HCT116 (cell line): ENCODE measurements at regions not wholly inside any gene's neighbourhood (a gene's known extent, or its start where the extent isn't known, plus 50 kb on each side); places are given as distances from the start of the nearest gene placed in this dataset.

Experiments
- ATAC-seq: fragments of 200-7000 bp; cut with Tn5 transposase; 2 replicates; pipeline ENCODE4 v1.9.1; 2020; ENCODE audit warnings: mild to moderate bottlenecking, moderate library complexity
- BruUV-seq: library from RNA; stranded (reverse); fragments of 400-500 nt; replicated peaks from 2 replicates; lab custom pipeline; 2021; lab: Mats Ljungman, UMichigan
- CTCF ChIA-PET: fragments of 300-600 bp; sonication (Branson Sonifier 250); formaldehyde crosslinking; loops from one replicate; lab custom pipeline; 2021; ENCODE audit warnings: antibody characterized with exemption; lab: Charles Lee
- POLR2A ChIA-PET: fragments of 300-600, 350-600 bp; sonication (Branson Sonifier 250); formaldehyde crosslinking; loops from one replicate; lab custom pipeline; 2021; ENCODE audit warnings: antibody characterized with exemption; lab: Charles Lee
- RAD21 ChIA-PET, 2 experiments: fragments of 300-600 bp; sonication (Branson Sonifier 250); formaldehyde crosslinking; loops; one replicate each; lab custom pipeline; 2023; ENCODE audit warnings: low total read pairs in 2 of 2; ENCODE audit not compliant: uncharacterized antibody in 2 of 2, unreplicated experiment in 2 of 2, low non-redundant PET in 1 of 2; lab: Charles Lee
- DNase-seq: peaks from one replicate; pipeline ENCODE4 v3.0.0-alpha.2; 2010; ENCODE audit warnings: low read depth, low spot score
- H2AFZ ChIP-seq: fragments of 200-600 bp; shearing (Covaris generic), sonication (generic); 2 replicates; pipeline ENCODE4 v1.6.1; 2017; ENCODE audit warnings: low read depth, mixed run types, mixed read lengths, antibody characterized with exemption, low read length; ENCODE audit not compliant: poor library complexity, severe bottlenecking
- H3K27ac ChIP-seq: 2 replicates; pipeline ENCODE4 v1.5.1; 2012; ENCODE audit warnings: low read depth, low read length
- H3K27me3 ChIP-seq: fragments of 200-600 bp; sonication (generic); 2 replicates; pipeline ENCODE4 v1.6.1; 2016; ENCODE audit warnings: mixed run types, low read length, mixed read lengths; ENCODE audit not compliant: insufficient read depth
- H3K36me3 ChIP-seq, 2 experiments: fragments of 200-500 bp in 1 of 2; fragments of 200-600 bp in 1 of 2; sonication (Bioruptor generic) in 1 of 2; sonication (generic) in 1 of 2; 2 replicates each; pipeline versions ENCODE4 v1.5.1 to v1.6.1; 2014 to 2016; ENCODE audit warnings: low read length in 2 of 2, inconsistent platforms in 1 of 2, mixed read lengths in 1 of 2, mixed run types in 1 of 2; ENCODE audit not compliant: insufficient read depth in 2 of 2, control insufficient read depth in 1 of 2
- H3K4me1 ChIP-seq, 2 experiments: fragments of 200-600 bp in 1 of 2; sonication (generic) in 1 of 2; 2 replicates each; pipeline versions ENCODE4 v1.5.1 to v1.6.1; 2012 to 2017; ENCODE audit warnings: low read length in 2 of 2, inconsistent platforms in 1 of 2, mild to moderate bottlenecking in 1 of 2, mixed read lengths in 1 of 2, mixed run types in 1 of 2, moderate library complexity in 1 of 2; ENCODE audit not compliant: insufficient read depth in 2 of 2, control insufficient read depth in 1 of 2
- H3K4me2 ChIP-seq: fragments of 200-600 bp; sonication (generic); 2 replicates; pipeline ENCODE4 v1.6.1; 2017; ENCODE audit warnings: mixed run types, low read length, mixed read lengths
- H3K4me3 ChIP-seq, 2 experiments: fragments of 200-600 bp in 1 of 2; sonication (generic) in 1 of 2; replicated peaks in 1 of 2; 2 replicates each; pipeline ENCODE4 v1.5.1; 2011 to 2016; ENCODE audit warnings: low read length in 2 of 2, control low read depth in 1 of 2, low read depth in 1 of 2, mild to moderate bottlenecking in 1 of 2, mixed read lengths in 1 of 2, mixed run types in 1 of 2
- H3K79me2 ChIP-seq: fragments of 200-600 bp; sonication (generic); 2 replicates; pipeline ENCODE4 v1.6.1; 2017; ENCODE audit warnings: mild to moderate bottlenecking, mixed run types, low read length, moderate library complexity, mixed read lengths; ENCODE audit not compliant: insufficient read depth
- H3K9ac ChIP-seq: fragments of 200-600 bp; sonication (generic); 2 replicates; pipeline ENCODE4 v1.6.1; 2016; ENCODE audit warnings: low read length, mixed read lengths
- H3K9me2 ChIP-seq: fragments of 200-600 bp; sonication (generic), shearing (Covaris generic); 2 replicates; pipeline ENCODE4 v1.6.1; 2017; ENCODE audit warnings: mixed run types, mild to moderate bottlenecking, moderate library complexity; ENCODE audit not compliant: insufficient read depth
- H3K9me3 ChIP-seq, 2 experiments: fragments of 200-500 bp in 1 of 2; fragments of 200-600 bp in 1 of 2; sonication (Bioruptor generic) in 1 of 2; sonication (generic) in 1 of 2; 2 replicates each; pipeline ENCODE4 v1.6.1; 2014 to 2017; ENCODE audit warnings: low read length in 2 of 2, mixed read lengths in 2 of 2, inconsistent platforms in 1 of 2, low read depth in 1 of 2, mild to moderate bottlenecking in 1 of 2, mixed run types in 1 of 2, moderate library complexity in 1 of 2; ENCODE audit not compliant: control insufficient read depth in 1 of 2, insufficient read depth in 1 of 2
- H4K20me1 ChIP-seq: fragments of 200-600 bp; sonication (generic), shearing (Covaris generic); 2 replicates; pipeline ENCODE4 v1.6.1; 2017; ENCODE audit warnings: mixed run types, mild to moderate bottlenecking, moderate library complexity; ENCODE audit not compliant: insufficient read depth
- CBX3 ChIP-seq: IDR thresholded peaks from 2 replicates; pipeline ENCODE4 v1.6.1; 2012; ENCODE audit warnings: low read depth
- EGR1 ChIP-seq: IDR thresholded peaks from 2 replicates; pipeline ENCODE4 v1.6.1; 2012; ENCODE audit warnings: low read depth
- ELF1 ChIP-seq: IDR thresholded peaks from 2 replicates; pipeline ENCODE4 v1.6.1; 2012; ENCODE audit warnings: low read depth, borderline replicate concordance
- EZH2 ChIP-seq: fragments of 200-600 bp; sonication (generic); IDR thresholded peaks from 2 replicates; pipeline ENCODE4 v1.6.1; 2017; ENCODE audit warnings: antibody characterized with exemption, mixed run types
- FOSL1 ChIP-seq: IDR thresholded peaks from 2 replicates; pipeline ENCODE4 v1.6.1; 2012; ENCODE audit warnings: low read depth
- JUND ChIP-seq: IDR thresholded peaks from 2 replicates; pipeline ENCODE4 v1.6.1; 2012
- POLR2A ChIP-seq: IDR thresholded peaks from 2 replicates; pipeline ENCODE4 v1.7.0; 2011; ENCODE audit warnings: borderline replicate concordance; ENCODE audit not compliant: insufficient read depth, insufficient read length; ENCODE audit errors: extremely low read depth
- RAD21 ChIP-seq: IDR thresholded peaks from 2 replicates; pipeline ENCODE4 v1.6.1; 2012; ENCODE audit warnings: low read depth, mild to moderate bottlenecking
- SIN3A ChIP-seq: IDR thresholded peaks from 2 replicates; pipeline ENCODE4 v1.6.1; 2012; ENCODE audit warnings: low read depth
- SP1 ChIP-seq: IDR thresholded peaks from 2 replicates; pipeline ENCODE4 v1.6.1; 2012; ENCODE audit warnings: low read depth
- TCF7L2 ChIP-seq: IDR thresholded peaks from 2 replicates; pipeline ENCODE4 v1.7.0; 2011; ENCODE audit warnings: borderline replicate concordance, inconsistent platforms; ENCODE audit not compliant: insufficient read depth, insufficient read length; ENCODE audit errors: extremely low read depth
- YY1 ChIP-seq: IDR thresholded peaks from 2 replicates; pipeline ENCODE4 v1.6.1; 2011; ENCODE audit warnings: low read length, low read depth, moderate library complexity, mild to moderate bottlenecking; ENCODE audit not compliant: insufficient replicate concordance; ENCODE audit errors: extremely low read depth
- ZFX ChIP-seq: fragments of 450-650 bp; IDR thresholded peaks from 2 replicates; pipeline ENCODE4 v1.6.1; 2017
- ZNF274 ChIP-seq: fragments of 200-500 bp; sonication (Bioruptor generic); IDR thresholded peaks from 2 replicates; pipeline ENCODE4 v1.6.1; 2014; ENCODE audit warnings: mild to moderate bottlenecking, low read depth, low read length, inconsistent platforms
- intact Hi-C: fragments of 100-400 bp; cut with micrococcal nuclease; formaldehyde crosslinking; loops from 2 replicates; pipeline ENCODE4 v1.10.0; 2022
- TF ChIP-seq, protein P1 (sequence below), 3 experiments: fragments of 200-600 bp in 1 of 3; sonication (generic) in 1 of 3; IDR thresholded peaks in 2 of 3; conservative IDR thresholded peaks in 1 of 3; 2 replicates each; pipeline ENCODE4 v1.5.1; 2012 to 2017; ENCODE audit warnings: low read depth in 2 of 3, low read length in 2 of 3, antibody characterized with exemption in 1 of 3, borderline replicate concordance in 1 of 3, control low read depth in 1 of 3, mild to moderate bottlenecking in 1 of 3, mixed read lengths in 1 of 3, mixed run types in 1 of 3, moderate library complexity in 1 of 3; ENCODE audit not compliant: insufficient read depth in 1 of 3
- TF ChIP-seq, protein P2 (sequence below): IDR thresholded peaks from 2 replicates; pipeline ENCODE4 v1.6.1; 2012; ENCODE audit warnings: low read depth
- TF ChIP-seq, protein P3 (sequence below): IDR thresholded peaks from 2 replicates; pipeline ENCODE4 v1.6.1; 2012
- TF ChIP-seq, protein P4 (sequence below): IDR thresholded peaks from 2 replicates; pipeline ENCODE4 v1.6.1; 2012
- TF ChIP-seq, protein P5 (sequence below): IDR thresholded peaks from 2 replicates; pipeline ENCODE4 v1.6.1; 2011; ENCODE audit warnings: mild to moderate bottlenecking, low read length, moderate library complexity; ENCODE audit not compliant: insufficient replicate concordance; ENCODE audit errors: extremely low read depth

DNA sequence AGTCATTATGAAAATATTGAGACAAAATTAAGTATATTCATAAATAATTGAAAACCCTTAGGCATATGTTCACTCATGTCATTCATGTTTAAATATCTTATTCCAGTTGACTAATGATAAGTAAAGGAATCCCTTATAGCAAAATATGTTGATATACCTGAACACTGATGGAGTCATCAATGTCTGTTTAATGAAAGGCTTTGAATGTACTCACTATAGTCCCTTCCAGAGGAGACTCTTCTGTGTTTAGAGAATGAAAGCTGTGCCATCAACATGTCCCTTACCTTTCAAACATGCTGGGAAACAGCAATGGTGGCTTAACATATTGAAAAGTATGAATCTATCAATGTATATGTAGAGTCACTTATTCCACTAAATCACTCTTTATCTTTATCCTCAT, 242.9 kb downstream of the KCNJ3 start:
- no TSS peak for BruUV-seq
- CTCF ChIA-PET: no interaction called here

More for the DNA sequence above, 242.9 kb downstream of the KCNJ3 start:
- H3K4me3 ChIP-seq: no peak overlapping the region
- H3K9ac ChIP-seq: no peak overlapping the region
- no peak for DNase-seq
- H3K79me2 ChIP-seq: no peaks in the 10 kb centered on the region
- no peak overlapping the region for H2AFZ ChIP-seq
- no peak for ATAC-seq
- no peaks in the 10 kb centered on the region for H3K9me2 ChIP-seq
- no peak overlapping the region for H3K27ac ChIP-seq
- no peak for TF ChIP-seq JUND
- TF ChIP-seq POLR2A: no peak
- no peak for TF ChIP-seq CBX3
- TF ChIP-seq, protein P1, sequence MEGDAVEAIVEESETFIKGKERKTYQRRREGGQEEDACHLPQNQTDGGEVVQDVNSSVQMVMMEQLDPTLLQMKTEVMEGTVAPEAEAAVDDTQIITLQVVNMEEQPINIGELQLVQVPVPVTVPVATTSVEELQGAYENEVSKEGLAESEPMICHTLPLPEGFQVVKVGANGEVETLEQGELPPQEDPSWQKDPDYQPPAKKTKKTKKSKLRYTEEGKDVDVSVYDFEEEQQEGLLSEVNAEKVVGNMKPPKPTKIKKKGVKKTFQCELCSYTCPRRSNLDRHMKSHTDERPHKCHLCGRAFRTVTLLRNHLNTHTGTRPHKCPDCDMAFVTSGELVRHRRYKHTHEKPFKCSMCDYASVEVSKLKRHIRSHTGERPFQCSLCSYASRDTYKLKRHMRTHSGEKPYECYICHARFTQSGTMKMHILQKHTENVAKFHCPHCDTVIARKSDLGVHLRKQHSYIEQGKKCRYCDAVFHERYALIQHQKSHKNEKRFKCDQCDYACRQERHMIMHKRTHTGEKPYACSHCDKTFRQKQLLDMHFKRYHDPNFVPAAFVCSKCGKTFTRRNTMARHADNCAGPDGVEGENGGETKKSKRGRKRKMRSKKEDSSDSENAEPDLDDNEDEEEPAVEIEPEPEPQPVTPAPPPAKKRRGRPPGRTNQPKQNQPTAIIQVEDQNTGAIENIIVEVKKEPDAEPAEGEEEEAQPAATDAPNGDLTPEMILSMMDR (IDR thresholded peaks at IDR 0.05 in 2 of 3, conservative IDR thresholded peaks at IDR 0.05 in 1 of 3; ENCODE audit: borderline replicate concordance in 1 of 3, insufficient read depth in 1 of 3, low read depth in 2 of 3, low read length in 2 of 3): no peak
- TF ChIP-seq, protein P2, sequence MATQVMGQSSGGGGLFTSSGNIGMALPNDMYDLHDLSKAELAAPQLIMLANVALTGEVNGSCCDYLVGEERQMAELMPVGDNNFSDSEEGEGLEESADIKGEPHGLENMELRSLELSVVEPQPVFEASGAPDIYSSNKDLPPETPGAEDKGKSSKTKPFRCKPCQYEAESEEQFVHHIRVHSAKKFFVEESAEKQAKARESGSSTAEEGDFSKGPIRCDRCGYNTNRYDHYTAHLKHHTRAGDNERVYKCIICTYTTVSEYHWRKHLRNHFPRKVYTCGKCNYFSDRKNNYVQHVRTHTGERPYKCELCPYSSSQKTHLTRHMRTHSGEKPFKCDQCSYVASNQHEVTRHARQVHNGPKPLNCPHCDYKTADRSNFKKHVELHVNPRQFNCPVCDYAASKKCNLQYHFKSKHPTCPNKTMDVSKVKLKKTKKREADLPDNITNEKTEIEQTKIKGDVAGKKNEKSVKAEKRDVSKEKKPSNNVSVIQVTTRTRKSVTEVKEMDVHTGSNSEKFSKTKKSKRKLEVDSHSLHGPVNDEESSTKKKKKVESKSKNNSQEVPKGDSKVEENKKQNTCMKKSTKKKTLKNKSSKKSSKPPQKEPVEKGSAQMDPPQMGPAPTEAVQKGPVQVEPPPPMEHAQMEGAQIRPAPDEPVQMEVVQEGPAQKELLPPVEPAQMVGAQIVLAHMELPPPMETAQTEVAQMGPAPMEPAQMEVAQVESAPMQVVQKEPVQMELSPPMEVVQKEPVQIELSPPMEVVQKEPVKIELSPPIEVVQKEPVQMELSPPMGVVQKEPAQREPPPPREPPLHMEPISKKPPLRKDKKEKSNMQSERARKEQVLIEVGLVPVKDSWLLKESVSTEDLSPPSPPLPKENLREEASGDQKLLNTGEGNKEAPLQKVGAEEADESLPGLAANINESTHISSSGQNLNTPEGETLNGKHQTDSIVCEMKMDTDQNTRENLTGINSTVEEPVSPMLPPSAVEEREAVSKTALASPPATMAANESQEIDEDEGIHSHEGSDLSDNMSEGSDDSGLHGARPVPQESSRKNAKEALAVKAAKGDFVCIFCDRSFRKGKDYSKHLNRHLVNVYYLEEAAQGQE: no peak
- TF ChIP-seq, protein P3, sequence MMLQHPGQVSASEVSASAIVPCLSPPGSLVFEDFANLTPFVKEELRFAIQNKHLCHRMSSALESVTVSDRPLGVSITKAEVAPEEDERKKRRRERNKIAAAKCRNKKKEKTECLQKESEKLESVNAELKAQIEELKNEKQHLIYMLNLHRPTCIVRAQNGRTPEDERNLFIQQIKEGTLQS: no peak
- no peak for TF ChIP-seq TCF7L2
- TF ChIP-seq RAD21: no peak
- TF ChIP-seq ZFX: no peak
- TF ChIP-seq, protein P4, sequence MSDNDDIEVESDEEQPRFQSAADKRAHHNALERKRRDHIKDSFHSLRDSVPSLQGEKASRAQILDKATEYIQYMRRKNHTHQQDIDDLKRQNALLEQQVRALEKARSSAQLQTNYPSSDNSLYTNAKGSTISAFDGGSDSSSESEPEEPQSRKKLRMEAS: no peak
- TF ChIP-seq FOSL1: no peak
- TF ChIP-seq SIN3A: no peak
- no peak for TF ChIP-seq YY1
- no peak for TF ChIP-seq ELF1
- no peak for TF ChIP-seq EZH2
- TF ChIP-seq, protein P5, sequence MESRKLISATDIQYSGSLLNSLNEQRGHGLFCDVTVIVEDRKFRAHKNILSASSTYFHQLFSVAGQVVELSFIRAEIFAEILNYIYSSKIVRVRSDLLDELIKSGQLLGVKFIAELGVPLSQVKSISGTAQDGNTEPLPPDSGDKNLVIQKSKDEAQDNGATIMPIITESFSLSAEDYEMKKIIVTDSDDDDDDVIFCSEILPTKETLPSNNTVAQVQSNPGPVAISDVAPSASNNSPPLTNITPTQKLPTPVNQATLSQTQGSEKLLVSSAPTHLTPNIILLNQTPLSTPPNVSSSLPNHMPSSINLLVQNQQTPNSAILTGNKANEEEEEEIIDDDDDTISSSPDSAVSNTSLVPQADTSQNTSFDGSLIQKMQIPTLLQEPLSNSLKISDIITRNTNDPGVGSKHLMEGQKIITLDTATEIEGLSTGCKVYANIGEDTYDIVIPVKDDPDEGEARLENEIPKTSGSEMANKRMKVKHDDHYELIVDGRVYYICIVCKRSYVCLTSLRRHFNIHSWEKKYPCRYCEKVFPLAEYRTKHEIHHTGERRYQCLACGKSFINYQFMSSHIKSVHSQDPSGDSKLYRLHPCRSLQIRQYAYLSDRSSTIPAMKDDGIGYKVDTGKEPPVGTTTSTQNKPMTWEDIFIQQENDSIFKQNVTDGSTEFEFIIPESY: no peak
- no peak for TF ChIP-seq EGR1
- TF ChIP-seq ZNF274: no peak
- no peak for TF ChIP-seq SP1
- TF ChIP-seq, all 23 proteins: peak for 0
- ChIA-PET POLR2A (no interaction called here), RAD21 (no interaction called here)
- intact Hi-C loops: no loop called here
- no peaks in the 10 kb centered on the region for H3K9me3 ChIP-seq
- no peaks in the 10 kb centered on the region for H3K36me3 ChIP-seq
- no peaks in the 10 kb centered on the region for H4K20me1 ChIP-seq
- no peaks in the 10 kb centered on the region for H3K27me3 ChIP-seq
- H3K4me1 ChIP-seq: no peaks in the 10 kb centered on the region
- H3K4me2 ChIP-seq: no peak overlapping the region
